ENCODE measurements at regions not wholly inside any gene's neighbourhood (a gene's known extent, or its start where the extent isn't known, plus 50 kb on each side); places are given as distances from the start of the nearest gene placed in this dataset.

DNA sequence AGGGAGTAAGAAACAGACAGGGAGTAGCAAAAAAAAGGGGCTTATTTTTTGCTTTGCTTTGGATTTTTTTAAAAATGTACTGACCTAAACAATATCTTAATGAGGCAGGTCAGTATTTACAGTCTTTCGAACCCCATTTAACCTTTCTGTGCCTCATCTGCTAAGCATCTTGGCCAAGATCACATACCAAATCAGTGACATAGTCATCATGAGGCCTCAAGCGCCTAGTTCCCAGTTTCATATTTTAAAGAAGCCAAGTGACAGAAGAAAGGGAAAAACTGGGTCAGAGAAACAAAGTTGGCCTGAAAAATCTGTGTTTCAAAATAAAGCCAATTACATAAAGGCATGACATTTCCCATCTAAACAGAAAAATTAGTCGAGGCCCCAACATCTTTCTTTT, 94.6 kb upstream of the WDR44 start:
- TF ChIP-seq, protein P1, sequence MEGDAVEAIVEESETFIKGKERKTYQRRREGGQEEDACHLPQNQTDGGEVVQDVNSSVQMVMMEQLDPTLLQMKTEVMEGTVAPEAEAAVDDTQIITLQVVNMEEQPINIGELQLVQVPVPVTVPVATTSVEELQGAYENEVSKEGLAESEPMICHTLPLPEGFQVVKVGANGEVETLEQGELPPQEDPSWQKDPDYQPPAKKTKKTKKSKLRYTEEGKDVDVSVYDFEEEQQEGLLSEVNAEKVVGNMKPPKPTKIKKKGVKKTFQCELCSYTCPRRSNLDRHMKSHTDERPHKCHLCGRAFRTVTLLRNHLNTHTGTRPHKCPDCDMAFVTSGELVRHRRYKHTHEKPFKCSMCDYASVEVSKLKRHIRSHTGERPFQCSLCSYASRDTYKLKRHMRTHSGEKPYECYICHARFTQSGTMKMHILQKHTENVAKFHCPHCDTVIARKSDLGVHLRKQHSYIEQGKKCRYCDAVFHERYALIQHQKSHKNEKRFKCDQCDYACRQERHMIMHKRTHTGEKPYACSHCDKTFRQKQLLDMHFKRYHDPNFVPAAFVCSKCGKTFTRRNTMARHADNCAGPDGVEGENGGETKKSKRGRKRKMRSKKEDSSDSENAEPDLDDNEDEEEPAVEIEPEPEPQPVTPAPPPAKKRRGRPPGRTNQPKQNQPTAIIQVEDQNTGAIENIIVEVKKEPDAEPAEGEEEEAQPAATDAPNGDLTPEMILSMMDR (IDR thresholded peaks at IDR 0.05; ENCODE audit: low read length): no peak
- TF ChIP-seq EZH2 (IDR thresholded peaks at IDR 0.05; ENCODE audit: borderline replicate concordance, low read length): no peak

Measured in OCI-LY1 (cell line).